ENCODE measurements at regions not wholly inside any gene's neighbourhood (a gene's known extent, or its start where the extent isn't known, plus 50 kb on each side); places are given as distances from the start of the nearest gene placed in this dataset.

- no peak for TF ChIP-seq ARNTL (CRISPR knock-in tag; IDR thresholded peaks at IDR 0.05)
- TF ChIP-seq, protein P1, sequence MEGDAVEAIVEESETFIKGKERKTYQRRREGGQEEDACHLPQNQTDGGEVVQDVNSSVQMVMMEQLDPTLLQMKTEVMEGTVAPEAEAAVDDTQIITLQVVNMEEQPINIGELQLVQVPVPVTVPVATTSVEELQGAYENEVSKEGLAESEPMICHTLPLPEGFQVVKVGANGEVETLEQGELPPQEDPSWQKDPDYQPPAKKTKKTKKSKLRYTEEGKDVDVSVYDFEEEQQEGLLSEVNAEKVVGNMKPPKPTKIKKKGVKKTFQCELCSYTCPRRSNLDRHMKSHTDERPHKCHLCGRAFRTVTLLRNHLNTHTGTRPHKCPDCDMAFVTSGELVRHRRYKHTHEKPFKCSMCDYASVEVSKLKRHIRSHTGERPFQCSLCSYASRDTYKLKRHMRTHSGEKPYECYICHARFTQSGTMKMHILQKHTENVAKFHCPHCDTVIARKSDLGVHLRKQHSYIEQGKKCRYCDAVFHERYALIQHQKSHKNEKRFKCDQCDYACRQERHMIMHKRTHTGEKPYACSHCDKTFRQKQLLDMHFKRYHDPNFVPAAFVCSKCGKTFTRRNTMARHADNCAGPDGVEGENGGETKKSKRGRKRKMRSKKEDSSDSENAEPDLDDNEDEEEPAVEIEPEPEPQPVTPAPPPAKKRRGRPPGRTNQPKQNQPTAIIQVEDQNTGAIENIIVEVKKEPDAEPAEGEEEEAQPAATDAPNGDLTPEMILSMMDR (CRISPR knock-in tag; IDR thresholded peaks at IDR 0.05): no peak
Observed at GRCh38 chr2:100216015-100216414, 73.6 kb upstream of the AFF3 start.

Data from HepG2 (cell line).